Neural progenitor cell (in vitro differentiated cells): ENCODE measurements at regions not wholly inside any gene's neighbourhood (a gene's known extent, or its start where the extent isn't known, plus 50 kb on each side); places are given as distances from the start of the nearest gene placed in this dataset.

ENCODE experiments used
- DNase-seq: peaks from one replicate; pipeline ENCODE4 v3.0.0-alpha.2; 2016; ENCODE audit warnings: low spot score
- H2AFZ ChIP-seq: fragments of 200-600 bp; sonication (generic); replicated peaks from 2 replicates; pipeline ENCODE4 v1.6.1; 2016; ENCODE audit warnings: antibody characterized with exemption
- H3F3A ChIP-seq: fragments of 200-600 bp; sonication (generic); 2 replicates; pipeline ENCODE4 v1.6.1; 2016; ENCODE audit warnings: antibody characterized with exemption, low read depth
- H3K27ac ChIP-seq: fragments of 200-600 bp; sonication (generic); 2 replicates; pipeline ENCODE4 v1.5.1; 2016; ENCODE audit warnings: mild to moderate bottlenecking
- H3K27me3 ChIP-seq: fragments of 200-600 bp; sonication (generic); 2 replicates; pipeline ENCODE4 v1.6.1; 2016; ENCODE audit warnings: mild to moderate bottlenecking, moderate library complexity
- H3K36me3 ChIP-seq: fragments of 200-600 bp; sonication (generic); 2 replicates; pipeline ENCODE4 v1.5.1; 2016
- H3K4me1 ChIP-seq: fragments of 200-600 bp; sonication (generic); 2 replicates; pipeline ENCODE4 v1.6.1; 2016; ENCODE audit warnings: mixed run types
- H3K4me2 ChIP-seq: fragments of 200-600 bp; sonication (generic); 2 replicates; pipeline ENCODE4 v1.6.1; 2016
- H3K4me3 ChIP-seq: fragments of 200-600 bp; sonication (generic); 2 replicates; pipeline ENCODE4 v1.5.1; 2016
- H3K79me2 ChIP-seq: fragments of 200-600 bp; sonication (generic); 2 replicates; pipeline ENCODE4 v1.6.1; 2016; ENCODE audit warnings: low read depth
- H3K9ac ChIP-seq: fragments of 200-600 bp; sonication (generic); 2 replicates; pipeline ENCODE4 v1.6.1; 2016
- H3K9me3 ChIP-seq: fragments of 200-600 bp; sonication (generic); 2 replicates; pipeline ENCODE4 v1.5.1; 2016; ENCODE audit warnings: low read depth
- H4K20me1 ChIP-seq: fragments of 200-600 bp; sonication (generic); 2 replicates; pipeline ENCODE4 v1.6.1; 2016; ENCODE audit warnings: low read depth
- H3K27ac Mint-ChIP-seq: 3 replicates; pipeline ENCODE4 v1.8.0; 2021; ENCODE audit warnings: mixed read lengths
- H3K27me3 Mint-ChIP-seq: 2 replicates; pipeline ENCODE4 v1.8.0; 2022; ENCODE audit warnings: low read depth, mild to moderate bottlenecking, inconsistent platforms, moderate library complexity, mixed read lengths; ENCODE audit not compliant: insufficient read depth
- H3K36me3 Mint-ChIP-seq: 3 replicates; pipeline ENCODE4 v1.8.0; 2021; ENCODE audit warnings: mixed read lengths
- H3K4me1 Mint-ChIP-seq: 3 replicates; pipeline ENCODE4 v1.8.0; 2021; ENCODE audit warnings: mixed read lengths
- H3K4me3 Mint-ChIP-seq: 3 replicates; pipeline ENCODE4 v1.8.0; 2021; ENCODE audit warnings: mild to moderate bottlenecking, moderate library complexity, mixed read lengths
- H3K9me3 Mint-ChIP-seq: 3 replicates; pipeline ENCODE4 v1.8.0; 2020; ENCODE audit warnings: mixed read lengths
- CTCF ChIP-seq: fragments of 200-600 bp; sonication (generic); IDR thresholded peaks from 2 replicates; pipeline ENCODE4 v1.5.1; 2017; ENCODE audit warnings: antibody characterized with exemption, mild to moderate bottlenecking
- EZH2 ChIP-seq: fragments of 200-600 bp; sonication (generic); IDR thresholded peaks from 2 replicates; pipeline ENCODE4 v1.6.1; 2017; ENCODE audit warnings: antibody characterized with exemption, mild to moderate bottlenecking, moderate library complexity
- EZH2phosphoT487 ChIP-seq: fragments of 200-600 bp; sonication (generic); IDR thresholded peaks from 2 replicates; pipeline ENCODE4 v1.6.1; 2017; ENCODE audit warnings: antibody characterized with exemption

- Histone ChIP-seq H3K4me1 (no peaks in the 10 kb centered on the region), H3K9me3 (no peaks in the 10 kb centered on the region), H2AFZ (no peak overlapping the region), H4K20me1 (no peaks in the 10 kb centered on the region), H3K9ac (no peak overlapping the region), H3K27ac (no peak overlapping the region), H3K36me3 (no peaks in the 10 kb centered on the region), H3F3A (no peaks in the 10 kb centered on the region), H3K27me3 (no peaks in the 10 kb centered on the region), H3K4me3 (no peak overlapping the region), H3K79me2 (no peaks in the 10 kb centered on the region), H3K4me2 (no peak overlapping the region)
- Mint-ChIP-seq H3K27ac (no peak overlapping the region), H3K9me3 (peaks cover 23% of the 10 kb centered on the region), H3K27me3 (peaks cover 2% of the 10 kb centered on the region), H3K4me1 (no peaks in the 10 kb centered on the region), H3K36me3 (no peaks in the 10 kb centered on the region), H3K4me3 (no peak overlapping the region)
- DNase-seq, result no peak
- TF ChIP-seq EZH2, result no peak
- TF ChIP-seq EZH2phosphoT487, result no peak
- TF ChIP-seq CTCF, result no peak
Observed at GRCh38 chr5:143947313-143947712, 135.4 kb downstream of the HMHB1 start.

GRCh38 chr5:143952809-143953208, 140.8 kb downstream of the HMHB1 start:
- no peaks in the 10 kb centered on the region for H3K36me3 ChIP-seq
- H3K27me3 Mint-ChIP-seq, result no peaks in the 10 kb centered on the region
- no peak overlapping the region for H3K27ac ChIP-seq
- H3K9me3 Mint-ChIP-seq, result peaks cover 4% of the 10 kb centered on the region
- H4K20me1 ChIP-seq, result no peaks in the 10 kb centered on the region
- H3K4me2 ChIP-seq, result no peak overlapping the region
- no peak overlapping the region for H3K4me3 Mint-ChIP-seq
- no peaks in the 10 kb centered on the region for H3F3A ChIP-seq
- no peak overlapping the region for H3K4me3 ChIP-seq
- H3K4me1 Mint-ChIP-seq, result no peaks in the 10 kb centered on the region
- no peak overlapping the region for H2AFZ ChIP-seq
- no peak overlapping the region for H3K9ac ChIP-seq
- no peaks in the 10 kb centered on the region for H3K79me2 ChIP-seq
- H3K36me3 Mint-ChIP-seq, result no peaks in the 10 kb centered on the region
- H3K9me3 ChIP-seq, result no peaks in the 10 kb centered on the region
- no peak overlapping the region for H3K27ac Mint-ChIP-seq
- no peaks in the 10 kb centered on the region for H3K4me1 ChIP-seq
- TF ChIP-seq EZH2phosphoT487 (no peak), CTCF (no peak), EZH2 (no peak)
- H3K27me3 ChIP-seq, result no peaks in the 10 kb centered on the region
- no peak for DNase-seq

- no peak for DNase-seq
- H3K36me3 ChIP-seq, result no peaks in the 10 kb centered on the region
- H3K79me2 ChIP-seq, result no peaks in the 10 kb centered on the region
- no peaks in the 10 kb centered on the region for H4K20me1 ChIP-seq
- H3K27ac Mint-ChIP-seq, result no peak overlapping the region
- no peaks in the 10 kb centered on the region for H3K9me3 Mint-ChIP-seq
- H3K27me3 ChIP-seq, result no peaks in the 10 kb centered on the region
- H3K4me3 ChIP-seq, result no peak overlapping the region
- H3K4me1 ChIP-seq, result no peaks in the 10 kb centered on the region
- H3K36me3 Mint-ChIP-seq, result no peaks in the 10 kb centered on the region
- H3F3A ChIP-seq, result no peaks in the 10 kb centered on the region
- no peaks in the 10 kb centered on the region for H3K9me3 ChIP-seq
- H3K4me1 Mint-ChIP-seq, result no peaks in the 10 kb centered on the region
- H3K9ac ChIP-seq, result no peak overlapping the region
- H3K4me2 ChIP-seq, result no peak overlapping the region
- H3K27ac ChIP-seq, result no peak overlapping the region
- no peak overlapping the region for H2AFZ ChIP-seq
- TF ChIP-seq EZH2 (no peak), EZH2phosphoT487 (no peak)
- no peak overlapping the region for H3K4me3 Mint-ChIP-seq
- peaks cover 2% of the 10 kb centered on the region for H3K27me3 Mint-ChIP-seq
Observed at GRCh38 chr5:143953851-143954250, 141.9 kb downstream of the HMHB1 start.

GRCh38 chr5:143955141-143955540, 143.2 kb downstream of the HMHB1 start:
- H3K4me1 ChIP-seq, result no peaks in the 10 kb centered on the region
- H3K36me3 Mint-ChIP-seq, result no peaks in the 10 kb centered on the region
- H4K20me1 ChIP-seq, result no peaks in the 10 kb centered on the region
- no peaks in the 10 kb centered on the region for H3K9me3 Mint-ChIP-seq
- H3K36me3 ChIP-seq, result no peaks in the 10 kb centered on the region
- no peak overlapping the region for H2AFZ ChIP-seq
- no peaks in the 10 kb centered on the region for H3K27me3 ChIP-seq
- no peak overlapping the region for H3K27ac Mint-ChIP-seq
- no peak for DNase-seq
- H3K4me2 ChIP-seq, result no peak overlapping the region
- H3K4me1 Mint-ChIP-seq, result no peaks in the 10 kb centered on the region
- TF ChIP-seq EZH2, result no peak
- H3K79me2 ChIP-seq, result no peaks in the 10 kb centered on the region
- H3K9me3 ChIP-seq, result no peaks in the 10 kb centered on the region
- no peak overlapping the region for H3K4me3 Mint-ChIP-seq
- H3F3A ChIP-seq, result no peaks in the 10 kb centered on the region
- no peak overlapping the region for H3K9ac ChIP-seq
- no peak overlapping the region for H3K27ac ChIP-seq
- H3K4me3 ChIP-seq, result no peak overlapping the region
- H3K27me3 Mint-ChIP-seq, result peaks cover 2% of the 10 kb centered on the region
